ENCODE measurements at regions not wholly inside any gene's neighbourhood (a gene's known extent, or its start where the extent isn't known, plus 50 kb on each side); places are given as distances from the start of the nearest gene placed in this dataset.
"Not testable (repeated sequence)": the region's sequence is repeated elsewhere in the genome, so short reads cannot be mapped to it uniquely, and the experiment has no call there.

DNA sequence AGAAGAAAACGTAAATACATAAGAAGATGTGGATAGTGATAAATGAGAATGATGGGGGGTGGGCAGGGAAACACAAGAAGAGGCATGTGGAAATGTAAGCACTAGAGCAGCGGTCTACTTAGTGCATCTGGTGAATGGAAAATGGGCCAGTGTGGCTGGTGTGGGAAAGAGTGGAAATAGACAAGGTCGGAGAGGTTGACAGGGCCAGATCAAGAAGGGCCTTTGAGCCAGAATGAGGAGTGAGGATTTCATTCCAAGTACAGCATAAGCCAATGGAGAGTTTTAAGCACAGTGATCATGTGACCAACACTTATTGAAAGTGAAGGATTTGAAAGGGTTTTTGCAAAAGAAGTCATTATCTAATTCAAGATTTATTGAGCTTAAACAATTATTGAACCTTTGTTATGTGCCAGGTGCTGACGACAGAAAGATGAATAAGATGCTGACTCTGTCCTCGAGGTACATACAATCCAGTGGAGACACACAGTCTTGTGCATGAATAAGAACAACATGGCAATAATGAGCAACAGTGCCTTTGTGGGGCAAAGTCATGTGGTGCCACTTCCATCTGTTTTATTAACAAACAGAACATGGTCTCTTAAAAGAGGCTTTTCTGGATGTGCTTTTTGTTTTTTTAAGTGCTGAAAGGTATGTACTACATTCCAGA, 124.1 kb downstream of the MFSD1 start:
- no peak for TF ChIP-seq CTCF (IDR thresholded peaks at IDR 0.05; ENCODE audit: control insufficient read depth, insufficient read depth, low read depth, low read length, missing control alignments)
- DNase-seq (ENCODE audit: low read depth), result no peak
- no peak overlapping the region for H3K4me3 ChIP-seq (ENCODE audit: control insufficient read depth, low read depth, low read length)

- no peak overlapping the region for H3K4me3 ChIP-seq (ENCODE audit: control insufficient read depth, low read depth, low read length)
- no peak for DNase-seq (ENCODE audit: low read depth)
- no peak for TF ChIP-seq CTCF (IDR thresholded peaks at IDR 0.05; ENCODE audit: control insufficient read depth, insufficient read depth, low read depth, low read length, missing control alignments)
Measured at GRCh38 chr3:158935846-158936245, 134.0 kb downstream of the MFSD1 start.

DNA sequence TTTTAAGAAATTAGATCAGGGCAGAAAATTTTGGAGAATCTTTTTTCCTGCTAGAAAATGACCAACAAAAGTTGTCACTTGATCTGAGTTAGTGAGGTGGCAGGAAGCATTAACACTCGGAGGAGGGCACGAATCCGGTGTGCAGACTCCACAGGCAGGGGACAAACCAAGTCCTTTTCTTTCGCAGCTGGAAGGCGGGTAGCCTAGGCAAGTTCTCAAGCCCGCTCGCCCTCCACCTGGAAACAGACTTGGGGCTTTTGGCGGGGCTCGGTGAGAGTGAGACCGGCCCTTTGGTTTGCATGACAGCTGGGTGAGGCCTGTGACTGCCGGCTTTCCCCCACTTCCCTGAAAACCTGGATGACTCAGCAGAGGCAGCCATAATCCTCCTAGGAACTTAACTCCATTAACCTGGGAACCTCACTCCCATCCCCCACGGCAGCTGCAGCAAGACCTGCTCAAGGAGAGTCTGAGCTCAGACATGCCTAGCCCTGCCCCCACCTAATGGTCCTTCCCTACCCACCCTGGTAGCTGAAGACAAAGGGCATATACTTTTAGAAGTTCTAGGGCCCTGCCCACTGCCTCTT, 134.8 kb downstream of the MFSD1 start:
- no peak for TF ChIP-seq CTCF (IDR thresholded peaks at IDR 0.05; ENCODE audit: control insufficient read depth, insufficient read depth, low read depth, low read length, missing control alignments)
- no peak for DNase-seq (ENCODE audit: low read depth)
- H3K4me3 ChIP-seq (ENCODE audit: control insufficient read depth, low read depth, low read length), result no peak overlapping the region

DNA sequence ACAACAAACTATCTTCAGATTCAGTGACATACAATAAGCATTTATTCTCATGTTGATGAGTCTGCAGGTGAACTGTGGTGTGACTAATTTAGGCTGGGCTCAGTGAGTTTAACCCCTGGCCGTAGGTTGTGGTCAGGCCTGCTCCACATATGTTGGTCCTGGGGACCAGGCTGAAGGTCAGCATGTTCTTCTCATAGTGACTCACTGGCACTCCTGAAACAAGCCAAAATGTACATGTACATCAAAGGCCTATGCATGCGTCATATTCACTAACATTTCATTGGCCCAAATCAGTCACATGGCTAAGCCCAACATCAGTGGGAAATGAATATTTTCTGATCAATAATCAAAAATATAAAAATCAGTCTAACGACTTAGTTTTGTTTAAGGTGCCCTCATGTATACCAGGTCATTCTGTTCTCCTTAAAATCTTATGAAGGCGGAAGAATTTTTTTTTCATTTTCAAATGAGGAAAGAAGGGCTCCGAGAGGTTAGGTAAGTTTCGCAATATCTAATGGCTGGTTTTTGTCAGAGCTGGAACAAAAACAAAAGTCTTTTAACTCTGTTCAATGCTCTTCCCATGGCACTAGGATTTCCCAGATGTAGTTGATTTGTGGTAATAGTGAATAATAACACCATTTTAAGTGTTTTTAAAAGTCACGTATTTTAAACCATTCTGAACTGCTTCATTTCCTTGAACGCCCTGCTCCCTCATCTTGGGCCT, 148.5 kb downstream of the MFSD1 start:
- no peak for TF ChIP-seq CTCF (IDR thresholded peaks at IDR 0.05; ENCODE audit: control insufficient read depth, insufficient read depth, low read depth, low read length, missing control alignments)
- H3K4me3 ChIP-seq (ENCODE audit: control insufficient read depth, low read depth, low read length), result no peak overlapping the region
- no peak for DNase-seq (ENCODE audit: low read depth)

DNA sequence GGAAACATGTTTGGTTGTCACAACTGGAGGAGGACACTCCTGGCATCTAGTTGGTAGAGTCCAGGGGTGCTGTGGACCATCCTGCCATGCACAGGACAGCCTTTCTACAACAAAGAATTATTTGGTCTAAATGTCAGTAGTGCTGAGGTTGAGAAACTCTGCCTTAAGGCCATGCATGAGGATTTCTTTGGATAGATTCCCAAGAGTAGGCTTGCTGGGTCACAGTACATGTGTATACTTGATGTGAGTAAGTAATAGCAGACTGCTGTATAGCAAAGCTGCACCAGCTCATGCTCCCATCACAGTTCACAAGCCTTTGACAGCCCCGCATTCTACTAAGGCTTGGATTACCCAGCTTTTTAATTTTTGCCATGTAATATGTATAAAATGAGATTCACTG, 151.3 kb downstream of the MFSD1 start:
- peak; percentile 32 for DNase-seq (ENCODE audit: low read depth)
- no peak overlapping the region for H3K4me3 ChIP-seq (ENCODE audit: control insufficient read depth, low read depth, low read length)
- no peak for TF ChIP-seq CTCF (IDR thresholded peaks at IDR 0.05; ENCODE audit: control insufficient read depth, insufficient read depth, low read depth, low read length, missing control alignments)

GRCh38 chr3:158954420-158954819, 152.6 kb downstream of the MFSD1 start:
- DNase-seq (ENCODE audit: low read depth), result no peak
- H3K4me3 ChIP-seq (ENCODE audit: control insufficient read depth, low read depth, low read length), result no peak overlapping the region
- TF ChIP-seq CTCF (IDR thresholded peaks at IDR 0.05; ENCODE audit: control insufficient read depth, insufficient read depth, low read depth, low read length, missing control alignments), result no peak

DNA sequence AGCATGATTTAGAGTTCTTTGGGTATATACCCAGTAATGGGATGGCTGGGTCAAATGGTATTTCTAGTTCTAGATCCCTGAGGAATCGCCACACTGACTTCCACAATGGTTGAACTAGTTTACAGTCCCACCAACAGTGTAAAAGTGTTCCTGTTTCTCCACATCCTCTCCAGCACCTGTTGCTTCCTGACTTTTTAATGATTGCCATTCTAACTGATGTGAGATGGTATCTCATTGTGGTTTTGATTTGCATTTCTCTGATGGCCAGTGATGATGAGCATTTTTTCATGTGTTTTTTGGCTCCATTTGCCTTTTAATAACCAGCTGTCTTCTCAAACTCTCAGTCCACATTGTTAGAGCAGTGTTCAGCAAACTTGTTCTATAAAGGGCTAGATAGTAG, 155.9 kb downstream of the MFSD1 start:
- DNase-seq (ENCODE audit: low read depth); H3K4me3 ChIP-seq (ENCODE audit: control insufficient read depth, low read depth, low read length): not testable (repeated sequence)
